Hepatocyte (in vitro differentiated cells): ENCODE measurements at regions not wholly inside any gene's neighbourhood (a gene's known extent, or its start where the extent isn't known, plus 50 kb on each side); places are given as distances from the start of the nearest gene placed in this dataset.

Experiments used
- EZH2 ChIP-seq: fragments of 200-600 bp; sonication (generic); IDR thresholded peaks from 2 replicates; pipeline ENCODE4 v1.6.1; 2016; ENCODE audit warnings: antibody characterized with exemption, mild to moderate bottlenecking, borderline replicate concordance
- TF ChIP-seq, protein P1 (sequence below): fragments of 200-600 bp; sonication (generic); IDR thresholded peaks from 2 replicates; pipeline ENCODE4 v1.5.1; 2016; ENCODE audit warnings: antibody characterized with exemption, mild to moderate bottlenecking; ENCODE audit not compliant: poor library complexity

DNA sequence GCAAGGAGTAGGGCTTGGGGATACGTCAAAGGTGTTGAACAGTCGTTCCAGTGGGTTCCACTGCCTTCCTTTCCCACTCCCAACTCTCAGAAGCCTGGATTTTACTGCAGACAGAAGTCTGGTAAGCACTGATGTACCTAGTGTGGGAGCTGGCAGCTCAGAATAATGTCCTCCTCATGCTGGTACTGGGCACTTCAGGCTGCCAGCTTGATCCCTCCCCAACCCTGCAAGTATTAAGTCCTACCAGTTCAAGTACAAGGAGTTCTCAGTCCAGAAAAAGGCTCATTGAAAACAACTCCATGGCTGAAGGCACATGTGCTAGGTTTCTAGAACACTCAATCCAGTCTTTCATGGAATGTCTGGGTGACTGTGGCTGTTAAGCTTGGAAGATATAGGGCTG lies 304.3 kb downstream of the NUAK1 start:
- TF ChIP-seq, protein P1, sequence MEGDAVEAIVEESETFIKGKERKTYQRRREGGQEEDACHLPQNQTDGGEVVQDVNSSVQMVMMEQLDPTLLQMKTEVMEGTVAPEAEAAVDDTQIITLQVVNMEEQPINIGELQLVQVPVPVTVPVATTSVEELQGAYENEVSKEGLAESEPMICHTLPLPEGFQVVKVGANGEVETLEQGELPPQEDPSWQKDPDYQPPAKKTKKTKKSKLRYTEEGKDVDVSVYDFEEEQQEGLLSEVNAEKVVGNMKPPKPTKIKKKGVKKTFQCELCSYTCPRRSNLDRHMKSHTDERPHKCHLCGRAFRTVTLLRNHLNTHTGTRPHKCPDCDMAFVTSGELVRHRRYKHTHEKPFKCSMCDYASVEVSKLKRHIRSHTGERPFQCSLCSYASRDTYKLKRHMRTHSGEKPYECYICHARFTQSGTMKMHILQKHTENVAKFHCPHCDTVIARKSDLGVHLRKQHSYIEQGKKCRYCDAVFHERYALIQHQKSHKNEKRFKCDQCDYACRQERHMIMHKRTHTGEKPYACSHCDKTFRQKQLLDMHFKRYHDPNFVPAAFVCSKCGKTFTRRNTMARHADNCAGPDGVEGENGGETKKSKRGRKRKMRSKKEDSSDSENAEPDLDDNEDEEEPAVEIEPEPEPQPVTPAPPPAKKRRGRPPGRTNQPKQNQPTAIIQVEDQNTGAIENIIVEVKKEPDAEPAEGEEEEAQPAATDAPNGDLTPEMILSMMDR, result no peak
- TF ChIP-seq EZH2, result no peak
